SKM-1 (cell line): ENCODE measurements at regions not wholly inside any gene's neighbourhood (a gene's known extent, or its start where the extent isn't known, plus 50 kb on each side); places are given as distances from the start of the nearest gene placed in this dataset.

Source experiments
- DNase-seq: peaks from one replicate; lab custom pipeline; 2025; ENCODE audit not compliant: unreplicated experiment; lab: John Stamatoyannopoulos, UW

GRCh38 chr3:10695595-10696285 is 120.3 kb upstream of the SLC6A11 start:
- no peak for DNase-seq

GRCh38 chr3:10697918-10698317 is 118.1 kb upstream of the SLC6A11 start:
- DNase-seq = no peak

GRCh38 chr3:10700821-10701220 is 115.2 kb upstream of the SLC6A11 start:
- no peak for DNase-seq

- no peak for DNase-seq
Observed at GRCh38 chr3:10702961-10703740, 112.9 kb upstream of the SLC6A11 start.

GRCh38 chr3:10703875-10704274 is 112.2 kb upstream of the SLC6A11 start:
- DNase-seq = no peak

GRCh38 chr3:10706156-10706739 is 109.8 kb upstream of the SLC6A11 start:
- no peak for DNase-seq

- no peak for DNase-seq
Observed at GRCh38 chr3:10706740-10707399, 109.2 kb upstream of the SLC6A11 start.

GRCh38 chr3:10707400-10708215 is 108.4 kb upstream of the SLC6A11 start:
- DNase-seq = no peak

- no peak for DNase-seq
Observed at GRCh38 chr3:10708216-10708893, 107.7 kb upstream of the SLC6A11 start.

GRCh38 chr3:10709110-10709781 is 106.8 kb upstream of the SLC6A11 start:
- DNase-seq = no peak

GRCh38 chr3:10712121-10712520 is 103.9 kb upstream of the SLC6A11 start:
- DNase-seq = no peak

GRCh38 chr3:10713656-10714055 is 102.4 kb upstream of the SLC6A11 start:
- no peak for DNase-seq

GRCh38 chr3:10715886-10716285 is 100.1 kb upstream of the SLC6A11 start:
- DNase-seq = no peak

GRCh38 chr3:10716964-10717363 is 99.1 kb upstream of the SLC6A11 start:
- no peak for DNase-seq

- no peak for DNase-seq
Observed at GRCh38 chr3:10717756-10718155, 98.3 kb upstream of the SLC6A11 start.

- DNase-seq = no peak
Observed at GRCh38 chr3:10721101-10721500, 94.9 kb upstream of the SLC6A11 start.

GRCh38 chr3:10722911-10723310 is 93.1 kb upstream of the SLC6A11 start:
- no peak for DNase-seq

GRCh38 chr3:10723991-10724390 is 92.0 kb upstream of the SLC6A11 start:
- no peak for DNase-seq

GRCh38 chr3:10725067-10725466 is 91.0 kb upstream of the SLC6A11 start:
- DNase-seq = no peak

GRCh38 chr3:10725846-10726245 is 90.2 kb upstream of the SLC6A11 start:
- no peak for DNase-seq
